Breast epithelium (tissue), 4 donors: ENCODE measurements at regions not wholly inside any gene's neighbourhood (a gene's known extent, or its start where the extent isn't known, plus 50 kb on each side); places are given as distances from the start of the nearest gene placed in this dataset.

ENCODE experiments used
- DNase-seq, 2 donors: peaks; one replicate each; pipeline ENCODE4 v3.0.0-alpha.2; 2019; ENCODE audit warnings: low spot score in 2 of 2
- H3K27ac ChIP-seq, 2 donors: fragments of 200-600 bp; sonication (generic) in 1 of 2; one replicate each; pipeline ENCODE4 v1.5.1; 2016 to 2019; ENCODE audit warnings: mild to moderate bottlenecking in 1 of 2
- H3K27me3 ChIP-seq, 2 donors: fragments of 200-600 bp; sonication (generic) in 1 of 2; one replicate each; pipeline versions ENCODE4 v1.5.1 to v1.6.0; 2017 to 2019; ENCODE audit warnings: control low read depth in 1 of 2, mild to moderate bottlenecking in 1 of 2
- H3K36me3 ChIP-seq: fragments of 200-600 bp; one replicate; pipeline ENCODE4 v1.5.1; 2019
- H3K4me1 ChIP-seq, 2 donors: fragments of 200-600 bp; sonication (generic); one replicate each; pipeline ENCODE4 v1.5.1; 2016 to 2019; ENCODE audit warnings: control low read depth in 1 of 2
- H3K4me3 ChIP-seq, 3 donors: fragments of 200-600 bp; sonication (generic); 1 replicate in 2 of 3; 2 replicates in 1 of 3; pipeline ENCODE4 v1.5.1; 2016 to 2019; ENCODE audit warnings: mild to moderate bottlenecking in 3 of 3, moderate library complexity in 2 of 3
- H3K9me3 ChIP-seq, 2 donors: fragments of 200-600 bp; sonication (generic) in 1 of 2; one replicate each; pipeline ENCODE4 v1.5.1; 2016 to 2019; ENCODE audit warnings: control low read depth in 1 of 2
- POLR2A ChIP-seq: fragments of 450-650 bp; IDR thresholded peaks from one replicate; pipeline ENCODE4 v1.6.1; 2016; ENCODE audit warnings: antibody characterized with exemption, mild to moderate bottlenecking, moderate library complexity
- POLR2AphosphoS5 ChIP-seq, 3 donors: sonication (generic); formaldehyde crosslinking; IDR thresholded peaks; one replicate each; pipeline ENCODE4 v1.6.1; 2017; ENCODE audit warnings: antibody characterized with exemption in 3 of 3
- intact Hi-C: fragments of 100-400 bp; cut with DNase I; formaldehyde crosslinking; loops from one replicate; pipeline ENCODE4 v1.15.1; 2023; ENCODE audit warnings: low total_unique reads
- TF ChIP-seq, protein P1 (sequence below), 3 donors: fragments of 450-650 bp; IDR thresholded peaks; one replicate each; pipeline ENCODE4 v1.5.1; 2016 to 2017; ENCODE audit warnings: antibody characterized with exemption in 3 of 3, mild to moderate bottlenecking in 3 of 3, moderate library complexity in 3 of 3

DNA sequence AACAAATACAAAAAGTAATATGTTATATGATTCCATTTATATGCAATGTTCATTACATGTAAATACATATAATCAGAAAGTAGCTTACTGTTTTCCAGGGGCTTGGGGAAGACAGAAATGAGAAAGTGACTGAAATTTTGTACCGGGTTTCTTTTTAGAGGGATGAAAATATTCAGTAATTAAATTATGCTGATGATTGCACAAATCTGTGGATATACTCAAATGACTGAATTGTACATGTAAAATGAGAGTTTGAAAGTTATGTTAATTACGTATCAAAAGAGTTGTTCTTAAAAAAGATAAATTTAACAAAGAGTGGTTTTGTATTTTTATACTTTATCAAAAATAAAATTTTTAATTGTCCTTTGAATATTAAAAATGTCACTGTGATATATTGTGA lies 856.3 kb downstream of the DSC3 start:
- H3K36me3 ChIP-seq, result no peaks in the 10 kb centered on the region
- no peaks in the 10 kb centered on the region for H3K4me1 ChIP-seq
- no peaks in the 10 kb centered on the region for H3K27me3 ChIP-seq
- peaks cover 0 to 9% of the 10 kb centered on the region in 2 donors for H3K9me3 ChIP-seq
- H3K4me3 ChIP-seq, result no peak overlapping the region
- H3K27ac ChIP-seq, result no peak overlapping the region
- intact Hi-C loops, result no loop called here
- no peak for DNase-seq
- TF ChIP-seq POLR2A, result no peak
- TF ChIP-seq POLR2AphosphoS5 (IDR thresholded peaks at IDR 0.05), result no peak
- TF ChIP-seq, protein P1, sequence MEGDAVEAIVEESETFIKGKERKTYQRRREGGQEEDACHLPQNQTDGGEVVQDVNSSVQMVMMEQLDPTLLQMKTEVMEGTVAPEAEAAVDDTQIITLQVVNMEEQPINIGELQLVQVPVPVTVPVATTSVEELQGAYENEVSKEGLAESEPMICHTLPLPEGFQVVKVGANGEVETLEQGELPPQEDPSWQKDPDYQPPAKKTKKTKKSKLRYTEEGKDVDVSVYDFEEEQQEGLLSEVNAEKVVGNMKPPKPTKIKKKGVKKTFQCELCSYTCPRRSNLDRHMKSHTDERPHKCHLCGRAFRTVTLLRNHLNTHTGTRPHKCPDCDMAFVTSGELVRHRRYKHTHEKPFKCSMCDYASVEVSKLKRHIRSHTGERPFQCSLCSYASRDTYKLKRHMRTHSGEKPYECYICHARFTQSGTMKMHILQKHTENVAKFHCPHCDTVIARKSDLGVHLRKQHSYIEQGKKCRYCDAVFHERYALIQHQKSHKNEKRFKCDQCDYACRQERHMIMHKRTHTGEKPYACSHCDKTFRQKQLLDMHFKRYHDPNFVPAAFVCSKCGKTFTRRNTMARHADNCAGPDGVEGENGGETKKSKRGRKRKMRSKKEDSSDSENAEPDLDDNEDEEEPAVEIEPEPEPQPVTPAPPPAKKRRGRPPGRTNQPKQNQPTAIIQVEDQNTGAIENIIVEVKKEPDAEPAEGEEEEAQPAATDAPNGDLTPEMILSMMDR (IDR thresholded peaks at IDR 0.05), result no peak

DNA sequence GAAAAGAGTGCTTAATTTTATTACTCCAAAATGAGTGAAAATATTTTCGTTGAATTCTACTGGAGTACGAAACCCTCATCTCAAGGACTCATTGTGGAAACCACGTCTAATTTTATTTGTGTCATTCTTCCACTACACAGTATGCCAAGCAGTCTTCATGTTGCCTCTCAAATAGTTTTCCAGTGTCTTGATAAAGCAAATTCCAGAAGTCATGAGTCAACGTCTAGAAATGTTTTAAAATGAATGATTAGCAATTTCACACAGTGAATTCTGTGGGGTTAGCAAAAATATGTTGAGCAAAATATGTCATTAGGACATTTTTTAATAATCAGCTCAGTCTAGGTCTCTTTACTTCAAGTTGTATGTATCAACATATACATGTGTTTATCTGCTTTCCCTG lies 865.5 kb downstream of the DSC3 start:
- no peak for TF ChIP-seq POLR2A
- no peak for DNase-seq
- Histone ChIP-seq H3K36me3 (no peaks in the 10 kb centered on the region), H3K27ac (no peak overlapping the region), H3K27me3 (no peaks in the 10 kb centered on the region), H3K4me3 (no peak overlapping the region), H3K4me1 (no peaks in the 10 kb centered on the region), H3K9me3 (peaks cover 6 to 9% of the 10 kb centered on the region in 2 donors)
- intact Hi-C loops, result no loop called here

DNA sequence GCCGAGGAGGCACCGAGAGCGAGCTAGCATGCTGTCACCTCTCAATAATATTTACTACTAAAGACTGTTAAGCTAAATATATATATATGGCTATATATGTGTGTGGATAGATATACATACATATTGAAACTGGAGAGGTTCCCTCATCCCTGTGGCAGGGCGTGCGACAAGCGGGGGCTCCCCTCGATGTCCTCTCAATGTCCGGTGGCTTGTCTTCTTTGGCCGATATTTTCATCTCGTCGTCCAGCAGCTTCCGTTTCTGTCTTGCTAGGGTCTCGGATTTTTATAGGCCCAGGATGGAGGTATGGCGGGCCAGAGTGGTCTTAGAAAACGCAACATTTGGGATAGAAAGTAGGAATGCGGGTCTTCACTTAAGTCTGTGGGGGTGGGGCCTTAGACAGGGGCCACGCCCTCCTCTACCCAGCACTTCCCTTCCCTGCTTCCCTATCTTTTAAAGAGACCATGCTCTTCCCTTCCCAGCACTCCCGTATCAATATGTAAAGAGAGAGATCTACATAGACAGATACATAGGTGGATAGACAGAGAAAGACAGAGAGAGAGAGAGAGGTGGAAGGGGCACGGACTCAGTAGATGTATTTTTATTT lies 866.8 kb downstream of the DSC3 start:
- intact Hi-C loops, result no loop called here
- TF ChIP-seq POLR2AphosphoS5 (IDR thresholded peaks at IDR 0.05), result no peak
- TF ChIP-seq, protein P1 (IDR thresholded peaks at IDR 0.05), result no peak
- TF ChIP-seq POLR2A, result no peak
- Histone ChIP-seq H3K9me3 (peaks cover 6 to 9% of the 10 kb centered on the region in 2 donors), H3K36me3 (no peaks in the 10 kb centered on the region), H3K4me1 (no peaks in the 10 kb centered on the region), H3K4me3 (no peak overlapping the region), H3K27me3 (no peaks in the 10 kb centered on the region), H3K27ac (no peak overlapping the region)
- DNase-seq, result no peak

DNA sequence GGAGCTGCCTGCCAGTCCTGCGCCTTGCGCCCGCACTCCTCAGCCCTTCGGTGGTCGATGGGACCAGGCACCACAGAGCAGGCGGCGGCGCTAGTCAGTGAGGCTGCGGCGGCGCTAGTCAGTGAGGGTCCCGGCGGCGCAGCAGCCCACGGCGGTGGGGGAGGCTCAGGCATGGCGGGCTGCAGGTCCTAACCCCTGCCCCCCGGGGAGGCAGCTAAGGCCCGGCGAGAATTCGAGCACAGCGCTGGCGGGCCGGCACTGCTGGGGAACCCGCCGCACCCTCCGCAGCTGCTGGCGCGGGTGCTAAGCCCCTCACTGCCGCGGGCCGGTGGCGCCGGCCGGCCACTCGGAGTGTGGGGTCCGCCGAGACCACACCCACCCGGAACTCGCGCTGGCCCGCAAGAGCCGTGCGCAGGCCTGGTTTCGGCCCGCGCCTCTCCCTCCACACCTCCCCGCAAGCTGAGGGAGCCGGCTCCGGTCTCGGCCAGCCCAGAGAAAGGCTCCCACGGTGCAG lies 867.4 kb downstream of the DSC3 start:
- TF ChIP-seq POLR2AphosphoS5 (IDR thresholded peaks at IDR 0.05) (no peak), POLR2A (no peak)
- TF ChIP-seq, protein P1 (IDR thresholded peaks at IDR 0.05), result no peak
- Histone ChIP-seq H3K9me3 (peaks cover 6 to 9% of the 10 kb centered on the region in 2 donors), H3K4me1 (no peaks in the 10 kb centered on the region), H3K27ac (no peak overlapping the region), H3K36me3 (no peaks in the 10 kb centered on the region), H3K4me3 (no peak overlapping the region), H3K27me3 (no peaks in the 10 kb centered on the region)
- DNase-seq, result no peak
- intact Hi-C loops, result no loop called here

DNA sequence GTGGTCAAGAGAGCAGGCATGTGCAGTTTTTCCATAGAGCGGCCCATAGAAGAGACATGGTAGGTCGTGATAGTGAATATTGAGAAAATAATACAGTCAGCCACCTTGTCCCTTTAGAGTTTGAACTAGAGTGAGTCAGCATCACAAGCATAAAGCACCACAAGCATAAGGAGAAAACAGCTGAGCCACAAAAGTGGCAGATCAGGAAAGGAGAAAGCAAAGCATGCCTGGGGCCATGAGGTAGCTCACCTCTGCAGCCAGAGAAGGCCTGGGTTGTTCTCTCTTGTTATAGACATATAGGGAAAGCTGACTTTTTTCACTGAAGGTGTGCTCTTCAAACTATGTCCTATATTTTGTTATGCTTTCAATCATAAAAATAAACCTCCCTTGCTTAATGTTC lies 879.0 kb downstream of the DSC3 start:
- Histone ChIP-seq H3K4me1 (no peaks in the 10 kb centered on the region), H3K9me3 (peaks cover 0 to 6% of the 10 kb centered on the region in 2 donors), H3K4me3 (no peak overlapping the region), H3K27ac (no peak overlapping the region), H3K36me3 (no peaks in the 10 kb centered on the region), H3K27me3 (no peaks in the 10 kb centered on the region)
- no peak for TF ChIP-seq POLR2A
- intact Hi-C loops, result no loop called here
- DNase-seq, result no peak

DNA sequence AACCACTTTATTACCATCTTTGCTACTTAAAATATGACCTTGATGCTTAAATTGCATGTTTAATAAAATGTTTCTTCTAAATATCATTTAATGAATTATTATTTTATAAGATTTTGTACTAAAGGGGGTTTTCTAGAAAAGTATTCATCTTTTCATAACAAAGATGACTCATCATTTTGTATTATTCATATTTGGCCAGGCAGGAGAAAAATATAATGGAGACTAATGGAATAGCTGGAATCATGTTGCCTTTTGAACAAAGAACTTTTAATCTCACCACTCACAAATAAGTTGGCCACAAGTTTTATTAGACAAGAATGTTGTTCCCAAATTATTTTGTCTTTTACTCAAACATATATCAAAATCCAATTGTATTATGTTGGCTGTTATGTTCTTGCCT lies 882.4 kb downstream of the DSC3 start:
- Histone ChIP-seq H3K27me3 (no peaks in the 10 kb centered on the region), H3K27ac (no peak overlapping the region), H3K9me3 (no peaks in the 10 kb centered on the region), H3K4me3 (no peak overlapping the region), H3K4me1 (no peaks in the 10 kb centered on the region), H3K36me3 (no peaks in the 10 kb centered on the region)
- DNase-seq, result no peak
- intact Hi-C loops, result no loop called here
- TF ChIP-seq POLR2A, result no peak
- TF ChIP-seq POLR2AphosphoS5 (IDR thresholded peaks at IDR 0.05), result no peak
- TF ChIP-seq, protein P1 (IDR thresholded peaks at IDR 0.05), result no peak
